BLaER1 treated with 17β-estradiol and CSF1 and Interleukin-3, amounts not matched to agents 10 nM and 100 nM (cell line): ENCODE measurements at regions not wholly inside any gene's neighbourhood (a gene's known extent, or its start where the extent isn't known, plus 50 kb on each side); places are given as distances from the start of the nearest gene placed in this dataset.
A peak's percentile ranks its signal among the peaks of the same experiment; 100 is the strongest.

Experiments
- H3K27ac ChIP-seq, 11 experiments: shearing (Covaris generic); formaldehyde crosslinking; 2 replicates each; pipeline ENCODE4 v1.8.1; 2022
- H3K27me3 ChIP-seq, 11 experiments: shearing (Covaris generic); formaldehyde crosslinking; 2 replicates each; pipeline ENCODE4 v1.8.1; 2022
- H3K36me3 ChIP-seq, 11 experiments: shearing (Covaris generic); formaldehyde crosslinking; 2 replicates each; pipeline ENCODE4 v1.8.1; 2022
- H3K4me1 ChIP-seq, 10 experiments: shearing (Covaris generic); formaldehyde crosslinking; 2 replicates each; pipeline ENCODE4 v1.8.1; 2022
- H3K4me2 ChIP-seq, 11 experiments: shearing (Covaris generic); formaldehyde crosslinking; 2 replicates each; pipeline ENCODE4 v1.8.1; 2022
- H3K4me3 ChIP-seq, 10 experiments: shearing (Covaris generic); formaldehyde crosslinking; 2 replicates each; pipeline ENCODE4 v1.8.1; 2022
- H3K9ac ChIP-seq, 11 experiments: shearing (Covaris generic); formaldehyde crosslinking; 2 replicates each; pipeline ENCODE4 v1.8.1; 2022
- H3K9me3 ChIP-seq, 11 experiments: shearing (Covaris generic); formaldehyde crosslinking; replicated peaks in 1 of 11; 2 replicates each; pipeline ENCODE4 v1.8.1; 2022
- H4K20me1 ChIP-seq, 11 experiments: shearing (Covaris generic); formaldehyde crosslinking; 2 replicates each; pipeline ENCODE4 v1.8.1; 2022
- Cebpa-rat ChIP-seq, 11 experiments: shearing (Covaris generic); IDR thresholded peaks; 2 replicates each; pipeline ENCODE4 v1.8.1; 2022

- Histone ChIP-seq H3K27me3 (no peaks in the 10 kb centered on the region), H3K4me3 (no peak overlapping the region), H4K20me1 (no peaks in the 10 kb centered on the region), H3K4me2 (peak overlapping the region in 1 of 11 experiments; percentile 61; a peak in 1 of 22 replicates), H3K4me1 (peaks cover 0 to 15% (median 0%) of the 10 kb centered on the region in 10 experiments; a peak in 4 of 20 replicates), H3K36me3 (no peaks in the 10 kb centered on the region), H3K9me3 (peaks cover 0 to 4% (median 0%) of the 10 kb centered on the region in 11 experiments; a peak in 1 of 22 replicates), H3K27ac (no peak overlapping the region), H3K9ac (no peak overlapping the region)
- no peak for TF ChIP-seq Cebpa-rat (IDR thresholded peaks at IDR 0.05)
Measured at GRCh38 chr4:135185256-135185655, 983.7 kb upstream of the PABPC4L start.

DNA sequence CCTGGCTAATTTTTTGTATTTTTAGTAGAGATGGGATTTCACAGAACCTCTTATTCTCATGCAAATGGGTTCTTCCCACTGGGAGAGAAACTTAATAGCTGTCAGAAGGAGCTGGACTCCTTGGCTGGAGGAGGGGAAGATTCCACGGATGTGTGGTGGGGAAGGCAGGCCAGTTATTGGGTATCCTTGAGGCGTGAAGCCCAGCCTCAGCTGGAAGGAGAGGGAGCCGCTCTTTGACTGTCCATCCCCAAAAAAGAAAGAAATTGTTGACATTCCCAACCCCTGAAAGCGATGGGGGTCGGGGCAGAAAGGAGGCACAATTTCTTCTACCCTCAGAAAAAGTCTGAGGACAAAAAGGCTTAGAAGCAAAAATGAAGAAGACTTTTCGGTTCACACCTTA is 983.1 kb upstream of the PABPC4L start:
- H3K4me1 ChIP-seq: peaks cover 0 to 15% (median 0%) of the 10 kb centered on the region in 10 experiments; a peak in 4 of 20 replicates
- H3K27ac ChIP-seq: no peak overlapping the region
- no peak for TF ChIP-seq Cebpa-rat (IDR thresholded peaks at IDR 0.05)
- H3K4me3 ChIP-seq: no peak overlapping the region
- no peak overlapping the region for H3K4me2 ChIP-seq
- no peaks in the 10 kb centered on the region for H3K27me3 ChIP-seq
- no peaks in the 10 kb centered on the region for H3K36me3 ChIP-seq
- H3K9me3 ChIP-seq: peaks cover 0 to 4% (median 0%) of the 10 kb centered on the region in 11 experiments; a peak in 1 of 22 replicates
- H3K9ac ChIP-seq: no peak overlapping the region
- no peaks in the 10 kb centered on the region for H4K20me1 ChIP-seq

- H3K27me3 ChIP-seq: no peaks in the 10 kb centered on the region
- no peak for TF ChIP-seq Cebpa-rat (IDR thresholded peaks at IDR 0.05)
- no peak overlapping the region for H3K27ac ChIP-seq
- H3K4me3 ChIP-seq: no peak overlapping the region
- H3K9ac ChIP-seq: no peak overlapping the region
- H3K36me3 ChIP-seq: no peaks in the 10 kb centered on the region
- H4K20me1 ChIP-seq: no peaks in the 10 kb centered on the region
- no peaks in the 10 kb centered on the region for H3K9me3 ChIP-seq
- no peak overlapping the region for H3K4me2 ChIP-seq
- H3K4me1 ChIP-seq: no peaks in the 10 kb centered on the region
Measured at GRCh38 chr4:135177321-135177720, 975.7 kb upstream of the PABPC4L start.

DNA sequence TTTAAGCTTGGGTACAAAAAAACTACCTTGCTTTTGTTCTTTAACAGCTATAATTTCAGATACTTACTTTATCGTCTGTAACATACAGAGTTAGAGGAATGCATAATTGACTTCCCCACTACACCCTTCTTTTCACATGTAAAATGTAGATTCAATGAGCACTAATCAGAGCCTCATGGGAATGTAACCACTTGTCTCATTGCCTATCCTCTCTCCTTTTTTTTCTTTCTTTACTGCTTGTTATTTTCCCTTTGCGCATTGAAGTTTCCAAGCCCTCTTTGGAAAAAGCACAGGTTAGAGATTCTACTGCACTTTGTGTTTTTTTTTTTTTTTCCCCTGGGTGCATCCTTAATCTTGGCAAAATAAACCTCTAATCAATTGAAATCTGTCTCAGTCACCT is 965.1 kb upstream of the PABPC4L start:
- TF ChIP-seq Cebpa-rat (IDR thresholded peaks at IDR 0.05): no peak
- Histone ChIP-seq H3K9me3 (no peaks in the 10 kb centered on the region), H4K20me1 (no peaks in the 10 kb centered on the region), H3K27me3 (no peaks in the 10 kb centered on the region), H3K4me3 (no peak overlapping the region), H3K36me3 (no peaks in the 10 kb centered on the region), H3K27ac (no peak overlapping the region), H3K4me1 (peaks cover 0 to 6% (median 0%) of the 10 kb centered on the region in 10 experiments; a peak in 1 of 20 replicates), H3K4me2 (no peak overlapping the region), H3K9ac (no peak overlapping the region)

- Histone ChIP-seq H3K9ac (no peak overlapping the region), H4K20me1 (no peaks in the 10 kb centered on the region), H3K27me3 (no peaks in the 10 kb centered on the region), H3K36me3 (no peaks in the 10 kb centered on the region), H3K4me2 (0 out of 22 replicates have a peak overlapping the region, but pooled peaks of 1 of the 11 experiments have one; percentile 1), H3K9me3 (no peaks in the 10 kb centered on the region), H3K4me1 (peaks cover 0 to 6% (median 0%) of the 10 kb centered on the region in 10 experiments; a peak in 1 of 20 replicates), H3K4me3 (no peak overlapping the region), H3K27ac (no peak overlapping the region)
- no peak for TF ChIP-seq Cebpa-rat (IDR thresholded peaks at IDR 0.05)
Measured at GRCh38 chr4:135164601-135165000, 963.0 kb upstream of the PABPC4L start.

- no peaks in the 10 kb centered on the region for H3K9me3 ChIP-seq
- no peaks in the 10 kb centered on the region for H3K4me1 ChIP-seq
- TF ChIP-seq Cebpa-rat (IDR thresholded peaks at IDR 0.05): no peak
- no peak overlapping the region for H3K4me2 ChIP-seq
- no peak overlapping the region for H3K4me3 ChIP-seq
- no peaks in the 10 kb centered on the region for H3K36me3 ChIP-seq
- H3K27ac ChIP-seq: no peak overlapping the region
- H3K27me3 ChIP-seq: no peaks in the 10 kb centered on the region
- H3K9ac ChIP-seq: no peak overlapping the region
- H4K20me1 ChIP-seq: no peaks in the 10 kb centered on the region
Measured at GRCh38 chr4:135144498-135144897, 942.9 kb upstream of the PABPC4L start.

GRCh38 chr4:135124196-135124595 is 922.6 kb upstream of the PABPC4L start:
- Histone ChIP-seq H3K27ac (no peak overlapping the region), H4K20me1 (no peaks in the 10 kb centered on the region), H3K9me3 (no peaks in the 10 kb centered on the region), H3K4me1 (no peaks in the 10 kb centered on the region), H3K9ac (no peak overlapping the region), H3K4me3 (no peak overlapping the region), H3K27me3 (no peaks in the 10 kb centered on the region), H3K4me2 (no peak overlapping the region), H3K36me3 (no peaks in the 10 kb centered on the region)
- TF ChIP-seq Cebpa-rat (IDR thresholded peaks at IDR 0.05): no peak

DNA sequence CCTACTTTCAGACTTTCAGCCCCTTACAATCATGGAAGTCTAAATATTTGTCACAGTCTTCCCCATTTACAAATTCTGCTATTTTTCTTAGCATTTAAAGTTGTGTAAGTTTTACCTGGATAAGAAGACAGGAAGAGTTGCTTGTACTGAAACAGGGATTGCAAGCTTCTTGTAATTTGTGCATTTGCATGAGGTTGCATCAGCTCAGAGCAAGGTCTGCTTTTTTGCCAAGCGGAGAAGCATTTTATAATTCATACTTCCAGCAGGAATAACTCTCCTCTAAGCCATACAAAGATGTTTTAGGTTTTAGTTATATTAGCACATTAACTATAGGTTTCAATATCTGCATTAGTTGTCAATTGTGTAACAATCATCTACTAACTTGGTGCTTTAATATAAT is 922.0 kb upstream of the PABPC4L start:
- Histone ChIP-seq H3K36me3 (no peaks in the 10 kb centered on the region), H3K9ac (no peak overlapping the region), H4K20me1 (no peaks in the 10 kb centered on the region), H3K27ac (no peak overlapping the region), H3K4me3 (no peak overlapping the region), H3K4me2 (no peak overlapping the region), H3K27me3 (no peaks in the 10 kb centered on the region), H3K4me1 (no peaks in the 10 kb centered on the region), H3K9me3 (no peaks in the 10 kb centered on the region)
- no peak for TF ChIP-seq Cebpa-rat (IDR thresholded peaks at IDR 0.05)

- Histone ChIP-seq H3K9ac (no peak overlapping the region), H4K20me1 (no peaks in the 10 kb centered on the region), H3K36me3 (no peaks in the 10 kb centered on the region), H3K9me3 (no peaks in the 10 kb centered on the region), H3K27me3 (no peaks in the 10 kb centered on the region), H3K4me3 (no peak overlapping the region), H3K27ac (no peak overlapping the region), H3K4me1 (no peaks in the 10 kb centered on the region), H3K4me2 (no peak overlapping the region)
- TF ChIP-seq Cebpa-rat (IDR thresholded peaks at IDR 0.05): no peak
Measured at GRCh38 chr4:135122457-135122856, 920.9 kb upstream of the PABPC4L start.

- TF ChIP-seq Cebpa-rat (IDR thresholded peaks at IDR 0.05): no peak
- Histone ChIP-seq H3K27me3 (no peaks in the 10 kb centered on the region), H3K9ac (no peak overlapping the region), H4K20me1 (no peaks in the 10 kb centered on the region), H3K9me3 (no peaks in the 10 kb centered on the region), H3K4me3 (no peak overlapping the region), H3K36me3 (no peaks in the 10 kb centered on the region), H3K4me1 (no peaks in the 10 kb centered on the region), H3K4me2 (no peak overlapping the region), H3K27ac (no peak overlapping the region)
Measured at GRCh38 chr4:135120195-135120594, 918.6 kb upstream of the PABPC4L start.
